Neutrophil (primary cell): ENCODE measurements at regions not wholly inside any gene's neighbourhood (a gene's known extent, or its start where the extent isn't known, plus 50 kb on each side); places are given as distances from the start of the nearest gene placed in this dataset.

Source experiments
- H3K27ac ChIP-seq: fragments of 200-600 bp; sonication (generic); 2 replicates; pipeline ENCODE4 v1.5.1; 2016; ENCODE audit warnings: mild to moderate bottlenecking, moderate library complexity
- H3K27me3 ChIP-seq: fragments of 200-600 bp; sonication (generic); 2 replicates; pipeline ENCODE4 v1.6.0; 2016; ENCODE audit warnings: mild to moderate bottlenecking
- H3K36me3 ChIP-seq: fragments of 200-600 bp; sonication (generic); 2 replicates; pipeline ENCODE4 v1.5.1; 2017
- H3K4me1 ChIP-seq, 2 experiments: fragments of 200-600 bp in 1 of 2; sonication (generic) in 1 of 2; 1 replicate in 1 of 2; 2 replicates in 1 of 2; pipeline versions ENCODE4 v1.5.1 to v1.6.1; 2013 to 2016; ENCODE audit warnings: low read depth in 1 of 2, low read length in 1 of 2, mild to moderate bottlenecking in 1 of 2, moderate library complexity in 1 of 2; ENCODE audit not compliant: control insufficient read depth in 1 of 2, insufficient read depth in 1 of 2
- H3K4me3 ChIP-seq, 2 experiments: fragments of 200-600 bp in 1 of 2; sonication (generic) in 1 of 2; 1 replicate in 1 of 2; 2 replicates in 1 of 2; pipeline ENCODE4 v1.5.1; 2013 to 2016; ENCODE audit warnings: low read depth in 1 of 2, low read length in 1 of 2, mild to moderate bottlenecking in 1 of 2, moderate library complexity in 1 of 2
- H3K9me3 ChIP-seq: fragments of 200-600 bp; sonication (generic); 2 replicates; pipeline ENCODE4 v1.5.1; 2016
- CTCF ChIP-seq: fragments of 200-600 bp; sonication (generic); IDR thresholded peaks from 2 replicates; pipeline ENCODE4 v1.5.1; 2016; ENCODE audit warnings: antibody characterized with exemption

DNA sequence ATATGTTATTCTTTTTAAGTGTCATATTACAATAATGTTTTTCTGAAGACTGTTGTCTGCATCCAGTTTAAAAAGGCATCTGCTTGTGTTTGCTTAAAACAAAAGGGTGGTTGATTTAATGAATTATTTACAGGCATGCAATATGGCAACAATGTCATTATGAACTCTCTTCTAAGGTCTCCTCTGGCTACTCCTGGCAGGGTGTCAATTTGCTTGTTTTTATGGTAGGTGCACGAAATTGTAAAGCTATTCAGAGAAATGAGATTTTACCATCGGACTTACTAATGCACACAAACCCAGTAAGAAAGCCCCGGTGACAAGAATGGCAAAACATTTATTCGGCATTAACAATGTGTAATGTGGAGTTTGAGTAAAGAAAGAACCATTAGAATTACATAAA, 539.8 kb upstream of the ZNF608 start:
- H3K4me3 ChIP-seq, result no peak overlapping the region
- H3K27me3 ChIP-seq, result no peaks in the 10 kb centered on the region
- H3K4me1 ChIP-seq, result no peaks in the 10 kb centered on the region
- H3K36me3 ChIP-seq, result no peaks in the 10 kb centered on the region
- no peak overlapping the region for H3K27ac ChIP-seq
- H3K9me3 ChIP-seq, result no peaks in the 10 kb centered on the region
- TF ChIP-seq CTCF, result no peak

DNA sequence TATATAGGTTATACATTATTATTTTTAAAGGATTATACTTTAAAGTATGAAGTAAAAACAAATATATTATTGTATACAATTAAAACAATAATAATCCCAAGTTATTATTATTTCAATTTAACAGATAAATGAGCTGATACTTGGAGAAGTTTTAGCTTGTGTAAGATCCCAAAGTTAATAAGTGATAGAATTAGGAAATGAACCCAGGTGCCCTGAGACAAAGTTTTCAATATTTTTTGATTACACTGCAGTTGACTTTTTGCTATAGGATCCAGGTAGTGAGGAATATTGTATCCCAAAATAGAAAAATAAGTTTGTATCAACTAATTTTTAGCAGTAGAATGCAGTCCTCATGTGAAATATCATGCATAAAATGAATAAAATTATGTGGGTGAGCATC, 543.2 kb upstream of the ZNF608 start:
- no peak overlapping the region for H3K27ac ChIP-seq
- H3K4me3 ChIP-seq, result no peak overlapping the region
- no peaks in the 10 kb centered on the region for H3K4me1 ChIP-seq
- no peaks in the 10 kb centered on the region for H3K36me3 ChIP-seq
- no peaks in the 10 kb centered on the region for H3K27me3 ChIP-seq
- no peak for TF ChIP-seq CTCF
- H3K9me3 ChIP-seq, result no peaks in the 10 kb centered on the region

DNA sequence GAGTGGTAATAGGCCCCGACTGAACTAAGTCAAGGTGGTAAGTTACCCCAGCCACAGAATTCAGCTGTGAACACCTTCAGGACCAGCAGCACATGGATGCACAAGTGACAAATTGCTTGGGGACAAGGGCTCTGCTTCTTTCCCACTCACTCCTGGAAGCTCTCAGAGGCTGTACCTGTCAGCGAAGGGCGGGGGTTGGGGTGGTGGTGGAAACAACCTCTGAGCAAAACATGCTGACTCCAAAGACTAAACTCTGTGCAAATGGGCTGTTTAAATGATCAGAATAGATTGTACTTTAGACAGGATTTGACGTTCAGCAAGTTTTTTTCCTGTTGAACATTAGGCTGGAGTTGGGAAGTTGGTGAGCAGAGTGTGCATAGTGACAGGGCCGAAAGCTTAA, 544.5 kb upstream of the ZNF608 start:
- H3K4me3 ChIP-seq, result no peak overlapping the region
- no peaks in the 10 kb centered on the region for H3K9me3 ChIP-seq
- TF ChIP-seq CTCF, result no peak
- no peak overlapping the region for H3K27ac ChIP-seq
- H3K4me1 ChIP-seq, result no peaks in the 10 kb centered on the region
- no peaks in the 10 kb centered on the region for H3K27me3 ChIP-seq
- H3K36me3 ChIP-seq, result no peaks in the 10 kb centered on the region

DNA sequence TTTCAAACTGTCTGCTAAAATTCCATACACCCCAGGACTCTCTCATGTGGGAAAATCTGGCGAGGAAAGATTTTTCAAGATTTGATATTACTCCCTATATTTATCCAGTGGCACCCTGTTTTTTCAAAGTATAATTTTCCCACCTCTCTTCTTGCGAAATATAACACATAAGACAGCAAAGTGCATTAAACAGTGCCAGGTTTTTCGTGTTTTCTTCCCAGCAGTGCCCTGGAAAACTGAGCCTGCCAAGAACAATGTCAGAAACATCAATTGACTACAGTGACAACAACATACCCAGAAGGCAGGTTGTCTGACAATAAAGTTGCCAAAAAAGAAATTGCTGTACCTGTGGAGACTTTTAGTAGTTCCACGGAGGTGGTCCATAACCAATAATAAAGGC, 545.0 kb upstream of the ZNF608 start:
- Histone ChIP-seq H3K27ac (no peak overlapping the region), H3K36me3 (no peaks in the 10 kb centered on the region), H3K9me3 (no peaks in the 10 kb centered on the region), H3K4me3 (no peak overlapping the region), H3K27me3 (no peaks in the 10 kb centered on the region), H3K4me1 (no peaks in the 10 kb centered on the region)
- no peak for TF ChIP-seq CTCF

DNA sequence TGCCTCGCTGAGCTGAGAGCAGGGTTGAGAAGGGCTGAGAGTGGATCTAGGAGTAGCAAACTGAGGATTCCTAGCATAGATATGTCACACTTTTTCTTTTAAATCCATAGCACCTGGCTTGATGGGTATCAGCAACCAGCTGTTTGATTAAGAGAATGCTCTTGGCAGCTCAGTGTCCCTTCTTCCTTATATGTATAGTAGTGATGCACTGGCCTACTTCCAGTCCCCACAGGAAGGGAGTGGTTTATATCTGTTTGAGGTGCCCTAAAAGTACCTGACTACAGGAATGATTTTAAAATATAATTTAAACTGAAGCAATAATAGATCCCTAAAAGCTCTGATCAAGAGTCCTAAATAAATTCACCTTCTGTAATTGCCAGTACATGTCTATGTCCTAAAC, 546.8 kb upstream of the ZNF608 start:
- H3K27me3 ChIP-seq, result no peaks in the 10 kb centered on the region

More for the DNA sequence above, 546.8 kb upstream of the ZNF608 start:
- H3K27ac ChIP-seq, result no peak overlapping the region
- no peaks in the 10 kb centered on the region for H3K36me3 ChIP-seq
- TF ChIP-seq CTCF, result no peak
- no peak overlapping the region for H3K4me3 ChIP-seq
- no peaks in the 10 kb centered on the region for H3K9me3 ChIP-seq
- H3K4me1 ChIP-seq, result no peaks in the 10 kb centered on the region
